Neural progenitor cell (in vitro differentiated cells): ENCODE measurements at regions not wholly inside any gene's neighbourhood (a gene's known extent, or its start where the extent isn't known, plus 50 kb on each side); places are given as distances from the start of the nearest gene placed in this dataset.

Experiments
- EZH2 ChIP-seq: fragments of 200-600 bp; sonication (generic); IDR thresholded peaks from 2 replicates; pipeline ENCODE4 v1.6.1; 2017; ENCODE audit warnings: antibody characterized with exemption, mild to moderate bottlenecking, moderate library complexity
- TF ChIP-seq, protein P1 (sequence below): fragments of 200-600 bp; sonication (generic); IDR thresholded peaks from 2 replicates; pipeline ENCODE4 v1.5.1; 2017; ENCODE audit warnings: antibody characterized with exemption, mild to moderate bottlenecking

DNA sequence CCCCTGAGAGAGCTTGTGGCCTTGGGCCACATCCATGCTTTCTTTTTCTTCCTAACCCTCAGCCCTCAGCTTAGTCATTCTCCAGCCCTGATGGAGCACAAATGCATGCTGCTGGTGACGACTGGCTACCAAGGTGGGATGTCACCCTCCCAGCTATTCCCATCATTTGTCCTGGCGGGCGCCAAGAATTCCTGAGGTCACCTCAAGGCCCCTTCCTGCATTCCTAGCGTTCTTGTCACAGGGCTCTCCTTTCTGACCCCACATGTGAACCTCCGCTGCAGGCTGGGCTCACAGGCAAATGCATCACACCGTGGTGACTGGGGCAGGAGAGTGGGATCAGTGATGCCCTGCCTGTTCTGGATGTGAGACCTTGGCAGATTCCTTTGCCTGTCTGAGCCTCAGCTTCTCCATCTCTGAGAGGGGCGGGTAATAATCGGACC, 53.4 kb upstream of the IFFO2 start:
- TF ChIP-seq, protein P1, sequence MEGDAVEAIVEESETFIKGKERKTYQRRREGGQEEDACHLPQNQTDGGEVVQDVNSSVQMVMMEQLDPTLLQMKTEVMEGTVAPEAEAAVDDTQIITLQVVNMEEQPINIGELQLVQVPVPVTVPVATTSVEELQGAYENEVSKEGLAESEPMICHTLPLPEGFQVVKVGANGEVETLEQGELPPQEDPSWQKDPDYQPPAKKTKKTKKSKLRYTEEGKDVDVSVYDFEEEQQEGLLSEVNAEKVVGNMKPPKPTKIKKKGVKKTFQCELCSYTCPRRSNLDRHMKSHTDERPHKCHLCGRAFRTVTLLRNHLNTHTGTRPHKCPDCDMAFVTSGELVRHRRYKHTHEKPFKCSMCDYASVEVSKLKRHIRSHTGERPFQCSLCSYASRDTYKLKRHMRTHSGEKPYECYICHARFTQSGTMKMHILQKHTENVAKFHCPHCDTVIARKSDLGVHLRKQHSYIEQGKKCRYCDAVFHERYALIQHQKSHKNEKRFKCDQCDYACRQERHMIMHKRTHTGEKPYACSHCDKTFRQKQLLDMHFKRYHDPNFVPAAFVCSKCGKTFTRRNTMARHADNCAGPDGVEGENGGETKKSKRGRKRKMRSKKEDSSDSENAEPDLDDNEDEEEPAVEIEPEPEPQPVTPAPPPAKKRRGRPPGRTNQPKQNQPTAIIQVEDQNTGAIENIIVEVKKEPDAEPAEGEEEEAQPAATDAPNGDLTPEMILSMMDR: no peak
- no peak for TF ChIP-seq EZH2
